DOHH2 (cell line): ENCODE measurements at regions not wholly inside any gene's neighbourhood (a gene's known extent, or its start where the extent isn't known, plus 50 kb on each side); places are given as distances from the start of the nearest gene placed in this dataset.

Experiments used
- EZH2phosphoT487 ChIP-seq: fragments of 200-600 bp; sonication (generic); IDR thresholded peaks from 2 replicates; pipeline ENCODE4 v1.6.1; 2017; ENCODE audit warnings: borderline replicate concordance, mild to moderate bottlenecking, antibody characterized with exemption, low read length, moderate library complexity, mixed read lengths
- TF ChIP-seq, protein P1 (sequence below): fragments of 200-600 bp; sonication (generic); IDR thresholded peaks from one replicate; pipeline ENCODE4 v1.5.1; 2014; ENCODE audit warnings: antibody characterized with exemption, mild to moderate bottlenecking, low read depth, low read length; ENCODE audit not compliant: poor library complexity, severe bottlenecking

DNA sequence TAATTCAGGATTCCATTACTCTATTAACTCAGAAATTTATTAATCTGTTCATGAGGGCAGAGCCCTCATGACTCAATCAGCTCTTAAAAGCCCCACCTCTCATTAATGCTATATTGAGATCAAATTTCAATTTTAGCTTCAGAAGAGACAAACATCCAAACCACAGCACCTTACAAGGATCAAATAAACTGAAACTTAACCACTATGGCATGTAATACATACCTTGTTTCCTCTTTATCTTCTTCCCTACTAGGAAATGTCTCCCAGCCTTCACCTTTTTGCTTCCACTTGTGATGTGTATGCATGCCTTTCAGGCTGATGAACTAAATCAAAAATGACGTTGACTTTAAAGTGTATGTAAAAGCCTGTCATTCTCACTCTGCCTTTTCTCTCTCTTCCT lies 2121.3 kb downstream of the NCAM2 start:
- TF ChIP-seq, protein P1, sequence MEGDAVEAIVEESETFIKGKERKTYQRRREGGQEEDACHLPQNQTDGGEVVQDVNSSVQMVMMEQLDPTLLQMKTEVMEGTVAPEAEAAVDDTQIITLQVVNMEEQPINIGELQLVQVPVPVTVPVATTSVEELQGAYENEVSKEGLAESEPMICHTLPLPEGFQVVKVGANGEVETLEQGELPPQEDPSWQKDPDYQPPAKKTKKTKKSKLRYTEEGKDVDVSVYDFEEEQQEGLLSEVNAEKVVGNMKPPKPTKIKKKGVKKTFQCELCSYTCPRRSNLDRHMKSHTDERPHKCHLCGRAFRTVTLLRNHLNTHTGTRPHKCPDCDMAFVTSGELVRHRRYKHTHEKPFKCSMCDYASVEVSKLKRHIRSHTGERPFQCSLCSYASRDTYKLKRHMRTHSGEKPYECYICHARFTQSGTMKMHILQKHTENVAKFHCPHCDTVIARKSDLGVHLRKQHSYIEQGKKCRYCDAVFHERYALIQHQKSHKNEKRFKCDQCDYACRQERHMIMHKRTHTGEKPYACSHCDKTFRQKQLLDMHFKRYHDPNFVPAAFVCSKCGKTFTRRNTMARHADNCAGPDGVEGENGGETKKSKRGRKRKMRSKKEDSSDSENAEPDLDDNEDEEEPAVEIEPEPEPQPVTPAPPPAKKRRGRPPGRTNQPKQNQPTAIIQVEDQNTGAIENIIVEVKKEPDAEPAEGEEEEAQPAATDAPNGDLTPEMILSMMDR: no peak
- TF ChIP-seq EZH2phosphoT487: no peak
